ENCODE measurements at regions not wholly inside any gene's neighbourhood (a gene's known extent, or its start where the extent isn't known, plus 50 kb on each side); places are given as distances from the start of the nearest gene placed in this dataset.

- TF ChIP-seq CTCF (IDR thresholded peaks at IDR 0.05) (no peak), POLR2A (IDR thresholded peaks at IDR 0.05) (no peak)
Observed at GRCh38 chr5:172545291-172545801, 91.0 kb upstream of the SH3PXD2B start.
